Forelimb muscle (tissue), 1 donor: ENCODE measurements at regions not wholly inside any gene's neighbourhood (a gene's known extent, or its start where the extent isn't known, plus 50 kb on each side); places are given as distances from the start of the nearest gene placed in this dataset.

Source experiments
- DNase-seq: peaks from one replicate; pipeline ENCODE4 v3.0.0-alpha.2; 2013; ENCODE audit warnings: low read depth

- no peak for DNase-seq
Measured at GRCh38 chr22:49263101-49263500, 564.6 kb downstream of the BRD1 start.

GRCh38 chr22:49262167-49262566, 565.5 kb downstream of the BRD1 start:
- no peak for DNase-seq

GRCh38 chr22:49261616-49262015, 566.1 kb downstream of the BRD1 start:
- DNase-seq: no peak

GRCh38 chr22:49260681-49261580, 566.7 kb downstream of the BRD1 start:
- DNase-seq: no peak

- DNase-seq: no peak
Measured at GRCh38 chr22:49259839-49260615, 567.6 kb downstream of the BRD1 start.

GRCh38 chr22:49258107-49259010, 569.3 kb downstream of the BRD1 start:
- DNase-seq: no peak

GRCh38 chr22:49257551-49257961, 570.1 kb downstream of the BRD1 start:
- no peak for DNase-seq

- DNase-seq: no peak
Measured at GRCh38 chr22:49255741-49256318, 571.8 kb downstream of the BRD1 start.

GRCh38 chr22:49255154-49255553, 572.5 kb downstream of the BRD1 start:
- no peak for DNase-seq

- DNase-seq: no peak
Measured at GRCh38 chr22:49253656-49254055, 574.0 kb downstream of the BRD1 start.

- no peak for DNase-seq
Measured at GRCh38 chr22:49251371-49251770, 576.3 kb downstream of the BRD1 start.

- DNase-seq: no peak
Measured at GRCh38 chr22:49247194-49247924, 580.3 kb downstream of the BRD1 start.

- DNase-seq: no peak
Measured at GRCh38 chr22:49244466-49245420, 582.9 kb downstream of the BRD1 start.

- no peak for DNase-seq
Measured at GRCh38 chr22:49243965-49244364, 583.7 kb downstream of the BRD1 start.

- DNase-seq: no peak
Measured at GRCh38 chr22:49243335-49243734, 584.3 kb downstream of the BRD1 start.

- DNase-seq: no peak
Measured at GRCh38 chr22:49242480-49242879, 585.2 kb downstream of the BRD1 start.

- no peak for DNase-seq
Measured at GRCh38 chr22:49241174-49241851, 586.4 kb downstream of the BRD1 start.

- no peak for DNase-seq
Measured at GRCh38 chr22:49240472-49240871, 587.2 kb downstream of the BRD1 start.

GRCh38 chr22:49240016-49240380, 587.7 kb downstream of the BRD1 start:
- DNase-seq: no peak
